ENCODE measurements at regions not wholly inside any gene's neighbourhood (a gene's known extent, or its start where the extent isn't known, plus 50 kb on each side); places are given as distances from the start of the nearest gene placed in this dataset.
"Not testable (repeated sequence)": the region's sequence is repeated elsewhere in the genome, so short reads cannot be mapped to it uniquely, and the experiment has no call there.

DNA sequence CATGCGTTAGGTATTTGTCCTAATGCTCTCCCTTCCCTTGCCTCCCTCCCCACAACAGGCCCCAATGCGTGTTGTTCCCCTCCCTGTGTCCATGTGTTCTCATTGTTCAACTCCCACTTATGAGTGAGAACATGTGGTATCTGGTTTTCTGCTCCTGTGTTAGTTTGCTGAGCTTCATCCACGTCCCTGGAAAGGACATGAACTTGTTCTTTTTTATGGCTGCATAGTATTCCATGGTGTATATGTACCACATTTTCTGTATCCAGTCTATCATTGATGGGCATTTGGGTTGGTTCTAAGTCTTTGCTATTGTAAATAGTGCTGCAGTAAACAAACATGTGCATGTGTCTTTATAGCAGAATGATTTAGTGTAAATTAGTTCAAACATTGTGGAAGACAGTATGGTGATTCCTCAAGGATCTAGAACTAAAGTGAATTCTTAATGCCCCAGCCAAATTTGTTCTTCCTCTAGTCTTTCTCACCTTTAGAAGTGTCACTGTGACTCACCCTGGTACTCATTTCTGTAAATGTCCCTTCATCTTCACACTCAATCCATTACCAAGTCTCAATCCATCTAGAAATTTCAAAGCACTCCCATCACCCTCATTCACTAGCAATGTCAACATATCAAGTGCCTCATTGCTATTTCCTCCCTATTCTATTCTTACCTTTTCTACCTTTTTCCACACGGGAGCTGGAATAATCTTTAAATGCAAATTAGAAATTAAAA is 123.9 kb downstream of the MREG start:
- not testable (repeated sequence) for DNase-seq (ENCODE audit: low read depth in 2 of 2)

DNA sequence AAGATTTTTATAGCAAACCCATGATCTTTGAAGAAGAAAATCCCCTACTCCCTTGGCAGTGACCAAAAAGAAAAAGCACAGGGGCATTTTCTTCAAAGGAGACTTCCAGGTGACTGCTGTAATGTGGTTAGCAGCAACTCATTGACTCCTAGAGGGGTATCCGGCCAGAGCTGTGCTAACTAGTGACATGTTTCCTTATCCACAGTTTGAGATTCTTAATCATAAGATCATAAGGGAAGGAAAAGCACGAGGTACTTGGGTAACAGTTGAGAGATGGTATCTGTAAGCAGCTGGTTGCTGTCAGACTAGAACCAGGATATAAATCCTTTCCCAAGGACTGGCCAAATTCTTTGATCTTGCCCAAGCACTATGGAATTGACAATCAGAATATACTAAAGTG is 124.7 kb downstream of the MREG start:
- no peak for DNase-seq (ENCODE audit: low read depth in 2 of 2)

DNA sequence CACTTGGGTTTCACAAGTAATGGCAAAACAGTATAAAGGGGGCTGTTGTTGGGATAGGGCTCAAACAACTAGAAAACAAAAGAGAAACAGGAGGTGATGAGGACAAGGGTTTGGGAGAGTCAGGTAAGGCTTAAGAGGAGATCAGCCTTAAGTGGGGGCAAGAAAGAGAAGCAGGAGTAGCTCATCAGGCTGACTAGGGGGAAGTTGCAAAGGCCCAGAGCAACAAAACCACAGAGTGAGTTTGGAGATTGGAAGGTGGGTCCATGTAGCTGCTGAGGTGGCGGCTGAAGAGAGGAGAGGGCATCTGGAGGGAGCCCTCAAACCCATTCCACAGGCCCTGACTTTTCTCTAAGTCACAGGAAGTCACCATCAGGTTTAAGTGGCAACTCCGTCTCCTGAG is 126.0 kb downstream of the MREG start:
- no peak for DNase-seq (ENCODE audit: low read depth in 2 of 2)

DNA sequence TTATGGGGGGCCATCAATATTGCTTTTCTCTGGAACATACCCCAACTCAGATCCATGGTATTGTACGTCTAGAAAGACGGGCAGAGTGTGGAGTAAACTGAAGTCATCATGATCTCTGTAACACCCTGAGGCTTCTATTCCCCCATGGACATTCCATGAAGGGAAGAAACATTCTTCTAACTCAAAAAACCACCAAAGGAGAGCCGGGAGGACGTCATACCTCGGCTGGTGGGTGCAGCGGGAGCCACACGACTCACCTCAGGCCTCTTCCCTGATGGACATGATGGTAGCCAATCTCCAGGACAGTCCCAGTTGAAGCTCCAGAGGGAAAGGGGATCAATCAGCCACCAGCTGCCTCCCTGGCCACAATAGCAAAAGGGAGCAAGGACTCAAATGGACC is 127.3 kb downstream of the MREG start:
- no peak for DNase-seq (ENCODE audit: low read depth in 2 of 2)

DNA sequence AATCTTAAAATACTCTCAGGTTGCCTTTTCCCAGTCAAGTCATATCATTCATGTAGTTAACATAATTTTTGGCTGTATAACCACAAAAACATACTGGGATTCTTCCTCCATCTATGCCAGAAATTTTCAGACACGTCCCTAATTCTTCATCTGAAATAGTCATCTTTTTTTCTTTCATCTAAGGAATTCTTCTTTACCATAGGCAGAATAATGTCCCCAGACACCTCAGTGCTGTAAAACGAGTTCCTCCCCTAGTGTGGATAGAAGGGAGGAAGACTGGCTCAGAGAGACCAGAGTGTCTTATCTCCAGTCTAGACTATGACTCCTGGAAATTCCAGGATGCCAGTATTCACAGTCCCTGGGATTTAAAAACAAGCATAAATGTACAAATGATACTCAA is 127.8 kb downstream of the MREG start:
- no peak for DNase-seq (ENCODE audit: low read depth in 2 of 2)

DNA sequence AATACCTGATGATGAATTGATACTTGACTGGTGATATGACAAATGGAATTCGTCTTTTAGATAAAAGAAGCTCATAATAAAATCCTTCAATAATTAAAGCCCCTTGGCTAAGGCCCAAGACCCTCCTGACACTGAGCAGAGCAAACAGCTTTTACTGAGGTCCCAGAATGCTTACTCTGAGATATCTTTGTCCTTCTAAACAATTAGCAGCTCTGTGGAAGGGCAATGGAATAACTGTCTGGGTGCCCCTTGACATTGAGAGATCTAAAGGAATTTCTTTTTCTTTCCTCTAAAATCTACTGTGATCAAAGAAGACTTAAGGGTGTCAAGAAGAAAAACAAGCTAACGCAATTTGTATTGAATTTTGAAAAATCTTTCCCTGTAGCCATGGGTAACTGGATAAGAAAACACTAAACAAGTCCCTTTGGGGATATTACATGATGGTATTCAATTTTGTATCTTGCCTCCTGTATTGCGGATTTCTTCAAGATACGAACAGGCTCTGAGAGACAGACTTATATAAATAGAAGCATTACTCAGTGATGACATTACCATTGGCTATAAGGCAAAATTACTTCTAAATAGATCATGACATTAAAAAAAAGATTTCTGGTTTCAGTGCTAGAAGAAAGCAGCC is 128.8 kb downstream of the MREG start:
- no peak for DNase-seq (ENCODE audit: low read depth in 2 of 2)

DNA sequence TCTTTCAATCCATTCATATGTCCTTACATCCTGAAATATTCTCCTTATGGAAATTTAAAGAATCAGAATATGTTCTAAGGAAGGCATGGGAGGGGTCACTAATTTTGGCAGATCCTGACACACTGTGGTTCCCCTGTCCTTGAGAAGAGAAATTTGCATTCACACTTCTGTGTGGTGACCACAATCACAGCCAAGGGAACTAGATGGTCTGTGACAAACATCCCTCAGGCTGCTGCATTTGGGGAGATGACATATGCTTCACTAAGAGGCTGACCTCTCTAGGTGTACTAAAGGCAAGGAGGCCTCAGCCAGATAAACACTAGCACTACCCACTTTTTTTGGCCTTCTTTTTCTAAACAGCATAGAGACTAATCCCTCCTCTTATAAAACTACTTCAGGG is 129.6 kb downstream of the MREG start:
- DNase-seq (ENCODE audit: low read depth in 2 of 2) = no peak

DNA sequence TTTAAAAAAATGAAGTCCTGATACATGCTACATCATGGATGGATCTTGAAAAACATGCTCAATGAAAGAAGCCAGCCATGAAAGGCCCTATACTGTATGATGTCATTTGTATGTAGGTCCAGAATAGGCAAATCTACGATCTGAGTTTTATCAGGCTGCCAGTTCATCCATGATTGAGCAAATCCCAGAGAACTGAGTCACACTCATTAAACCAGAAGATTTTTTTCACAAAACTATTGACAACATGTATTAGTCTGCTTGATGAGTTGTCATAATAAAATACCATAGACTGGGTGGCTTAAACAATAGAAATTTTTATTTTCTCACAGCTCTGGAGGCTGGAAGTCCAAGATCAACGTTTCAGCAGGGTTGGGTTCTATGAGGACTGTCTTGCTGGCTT is 130.7 kb downstream of the MREG start:
- no peak for DNase-seq (ENCODE audit: low read depth in 2 of 2)

DNA sequence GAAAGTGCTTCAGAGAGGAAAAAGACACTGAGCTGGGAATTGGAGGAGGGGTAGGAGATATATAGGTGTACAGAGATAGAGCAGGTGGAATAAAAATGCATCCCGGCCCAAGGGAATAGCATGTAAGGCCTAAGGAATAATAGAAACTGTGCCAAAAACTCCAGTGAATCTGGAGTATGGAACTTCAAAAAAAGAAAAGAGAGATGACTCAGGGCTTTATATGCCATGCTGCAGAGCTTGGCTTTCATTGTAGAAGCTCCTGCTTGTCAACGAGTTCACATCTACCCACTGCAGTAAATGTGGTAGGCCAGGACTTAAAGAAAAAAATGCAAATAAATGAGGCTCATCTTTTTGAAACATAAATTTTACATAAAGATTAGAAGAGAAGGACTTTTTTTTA is 131.8 kb downstream of the MREG start:
- DNase-seq (ENCODE audit: low read depth in 2 of 2) = no peak

DNA sequence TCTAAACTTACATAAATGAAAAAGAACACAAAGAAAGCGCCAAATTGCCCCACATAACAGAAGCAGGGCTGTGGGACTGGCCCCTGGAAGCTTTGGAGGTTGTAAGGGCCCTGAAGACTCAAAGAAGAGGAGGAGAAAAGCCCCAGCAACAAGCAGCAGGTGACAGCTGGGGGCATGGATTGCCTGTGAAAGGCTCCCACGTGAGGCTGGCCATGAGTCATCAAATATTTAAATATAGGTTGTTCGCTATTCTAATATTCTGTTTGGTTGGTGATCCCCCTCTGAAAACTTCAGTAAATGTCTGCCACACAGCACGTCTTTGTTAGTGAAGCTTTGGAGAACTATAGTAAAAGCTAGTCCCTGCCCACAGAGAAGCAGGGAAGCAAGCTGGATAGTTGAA is 132.4 kb downstream of the MREG start:
- no peak for DNase-seq (ENCODE audit: low read depth in 2 of 2)

DNA sequence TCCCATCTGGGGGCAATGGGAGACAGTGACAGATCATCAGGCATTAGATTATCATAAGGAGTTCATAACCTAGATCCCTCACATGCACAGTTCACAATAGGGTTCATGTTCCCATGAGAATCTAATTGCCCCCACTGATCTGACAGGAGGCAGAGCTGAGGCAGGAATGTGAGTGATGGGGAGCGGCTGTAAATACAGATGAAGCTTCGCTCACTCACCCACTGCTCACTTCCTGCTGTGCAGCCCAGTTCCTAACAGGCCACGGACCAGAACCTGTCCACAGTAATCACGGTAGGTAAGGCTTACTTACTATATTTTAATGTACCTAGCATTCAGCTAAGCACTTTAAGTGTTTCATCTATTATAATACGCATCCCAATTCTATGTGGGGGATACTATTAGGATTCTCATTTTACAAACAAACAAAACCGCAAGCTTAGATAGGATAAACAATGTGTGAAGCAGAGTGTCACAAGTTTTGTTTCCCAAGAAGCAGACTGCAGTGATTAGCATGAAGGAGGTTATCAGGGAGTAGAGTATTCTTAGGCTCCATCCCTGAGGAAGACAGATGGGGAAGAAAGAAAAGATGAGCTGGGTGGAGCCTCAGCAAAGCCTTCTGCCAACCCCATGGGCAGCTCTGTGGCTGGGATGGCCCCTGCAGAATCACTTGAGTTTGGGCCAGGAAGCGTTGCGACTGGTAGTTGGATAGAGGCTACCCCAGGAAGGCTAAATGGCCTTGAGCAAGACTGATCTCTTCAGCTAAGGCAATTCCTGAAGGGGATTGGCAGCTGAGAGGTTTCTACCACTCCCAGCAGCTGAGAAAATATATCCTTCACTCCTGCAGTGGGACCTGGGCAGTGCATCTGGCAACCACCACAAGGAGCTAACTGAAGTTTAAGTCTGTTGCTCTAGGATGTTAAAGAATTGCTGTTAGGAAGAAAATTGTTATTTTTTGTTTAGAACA is 133.1 kb downstream of the MREG start:
- no peak for DNase-seq (ENCODE audit: low read depth in 2 of 2)

DNA sequence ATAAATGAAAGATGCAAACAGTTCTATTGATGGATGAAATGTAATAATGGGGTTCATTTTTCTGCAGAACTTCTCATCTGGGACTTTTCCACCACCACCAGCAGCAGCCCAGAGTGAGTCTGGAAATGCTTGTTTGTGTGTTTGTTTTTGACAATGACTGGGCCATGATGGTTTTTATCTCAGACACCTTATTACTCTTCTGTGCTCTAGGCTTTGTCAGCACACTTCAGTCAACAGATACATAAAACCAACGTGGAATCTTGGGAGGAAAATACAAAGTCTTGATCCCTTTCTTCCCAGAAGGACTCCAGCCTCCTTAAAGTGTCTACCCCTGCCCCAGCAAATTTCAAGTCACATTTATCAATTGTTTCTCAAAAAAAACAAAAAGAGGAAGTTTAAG is 134.0 kb downstream of the MREG start:
- no peak for DNase-seq (ENCODE audit: low read depth in 2 of 2)

DNA sequence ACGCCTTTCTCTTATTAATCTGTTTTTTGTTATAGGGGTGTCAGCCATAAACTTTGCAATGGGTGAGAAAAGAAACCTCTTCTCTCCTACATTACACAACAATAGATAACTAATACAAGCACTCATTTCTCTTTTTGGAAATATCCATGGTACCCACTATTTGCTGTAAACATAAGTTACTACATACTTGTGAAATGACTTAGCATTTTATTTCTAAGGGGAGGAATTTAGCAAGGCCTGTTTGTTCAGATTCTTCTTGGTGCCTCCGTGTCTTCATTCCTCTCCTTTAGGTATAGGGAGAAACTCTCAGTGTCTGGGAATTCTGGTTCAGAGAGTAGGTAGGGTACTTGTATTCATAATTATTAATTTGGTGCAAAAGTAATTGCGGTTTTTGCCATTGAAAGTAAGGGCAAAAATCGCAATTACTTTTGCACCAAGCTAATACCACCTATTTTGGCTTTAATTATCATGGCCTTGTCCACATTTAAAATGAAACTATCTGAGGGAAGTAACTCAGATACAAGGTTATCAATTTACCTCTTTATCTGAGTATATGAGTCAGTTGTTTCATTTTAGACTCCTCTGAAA is 134.8 kb downstream of the MREG start:
- DNase-seq (ENCODE audit: low read depth in 2 of 2) = no peak

DNA sequence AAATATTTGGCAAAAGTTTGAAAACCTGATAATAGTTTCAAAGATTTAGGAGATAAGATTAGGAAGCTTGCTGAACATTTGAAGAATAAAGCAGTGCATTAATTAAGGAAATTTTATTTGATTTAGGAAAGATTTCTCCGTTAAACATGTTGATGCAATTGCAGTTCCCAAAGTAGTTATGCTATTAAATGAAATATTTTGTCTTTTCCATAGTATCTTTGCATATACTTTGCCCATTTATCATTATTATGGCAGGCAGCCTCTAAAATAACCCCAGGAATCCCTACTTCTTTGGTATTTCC is 136.5 kb downstream of the MREG start:
- no peak for DNase-seq (ENCODE audit: low read depth in 2 of 2)

DNA sequence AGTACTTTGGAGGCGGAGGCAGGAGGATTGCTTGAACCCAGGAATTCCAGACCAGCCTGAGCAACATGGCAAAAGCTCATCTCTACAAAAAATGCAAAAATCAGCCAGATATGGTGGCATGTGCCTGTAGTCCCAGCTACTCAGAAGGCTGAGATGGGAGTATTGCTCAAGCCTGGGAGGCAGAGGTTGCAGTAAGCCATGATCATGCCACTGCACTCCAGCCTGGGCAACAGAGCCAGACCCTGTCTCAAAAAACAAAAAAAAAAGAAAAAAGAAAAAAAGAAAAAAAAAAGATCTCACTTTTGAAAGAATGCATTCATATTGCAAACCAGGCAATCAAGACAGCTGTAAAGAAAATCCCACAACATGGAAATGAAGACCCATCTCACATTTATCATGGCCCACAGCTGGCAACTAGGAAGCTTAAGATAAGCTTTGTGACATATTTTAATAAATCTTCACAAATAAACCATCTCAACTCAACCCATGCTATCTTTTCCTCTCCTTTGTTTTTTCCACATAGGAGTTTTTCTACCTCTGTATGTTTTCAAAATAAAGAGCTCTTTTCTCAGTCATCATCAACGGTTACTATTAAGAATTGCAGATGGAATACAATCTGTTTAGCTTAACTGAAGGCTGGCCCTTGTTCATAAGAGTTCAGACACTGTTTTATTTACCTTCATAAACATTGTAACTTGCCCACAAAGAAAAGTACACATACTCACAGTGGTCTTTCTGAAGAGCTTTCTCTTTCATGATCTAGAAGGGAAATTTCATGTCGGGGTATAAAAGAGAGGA is 137.0 kb downstream of the MREG start:
- no peak for DNase-seq (ENCODE audit: low read depth in 2 of 2)

DNA sequence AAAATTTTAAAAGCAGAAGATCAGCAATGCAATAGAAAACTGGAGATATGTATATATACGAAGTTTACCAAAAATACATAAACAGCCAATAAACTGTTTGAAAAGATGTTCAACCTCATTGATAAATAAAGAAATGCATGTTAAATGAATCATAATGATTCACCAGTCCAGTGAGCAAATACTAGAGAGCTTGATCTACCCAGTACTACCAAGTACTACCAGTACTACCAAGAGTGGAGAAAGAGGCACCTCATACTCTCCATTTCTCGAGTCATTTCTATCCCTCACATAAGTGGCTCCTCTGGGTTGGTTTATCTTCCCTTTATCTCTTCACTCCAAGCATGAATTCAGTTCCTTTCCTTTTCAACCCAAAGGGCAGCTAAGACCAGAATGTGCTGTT is 138.9 kb downstream of the MREG start:
- DNase-seq (ENCODE audit: low read depth in 2 of 2) = no peak

DNA sequence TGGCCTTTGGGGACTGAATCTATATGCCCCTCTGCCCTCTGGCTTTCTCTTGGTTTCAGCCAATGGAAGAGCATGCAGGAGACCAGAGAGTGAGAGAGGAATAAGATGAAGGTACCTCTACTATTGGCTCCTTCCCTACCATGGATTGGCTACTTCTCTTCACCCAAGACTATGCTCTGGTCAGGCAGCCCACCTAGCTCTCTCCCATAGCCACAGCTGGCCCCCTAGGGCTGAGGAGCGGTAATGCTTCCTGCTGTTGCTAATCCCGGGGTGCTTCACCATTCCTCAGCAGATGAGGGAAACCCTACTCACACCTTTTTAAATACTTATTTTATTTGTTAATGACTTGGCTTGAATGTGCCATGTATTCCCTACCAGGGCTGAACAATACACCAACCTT is 142.4 kb downstream of the MREG start:
- DNase-seq (ENCODE audit: low read depth in 2 of 2) = no peak

DNA sequence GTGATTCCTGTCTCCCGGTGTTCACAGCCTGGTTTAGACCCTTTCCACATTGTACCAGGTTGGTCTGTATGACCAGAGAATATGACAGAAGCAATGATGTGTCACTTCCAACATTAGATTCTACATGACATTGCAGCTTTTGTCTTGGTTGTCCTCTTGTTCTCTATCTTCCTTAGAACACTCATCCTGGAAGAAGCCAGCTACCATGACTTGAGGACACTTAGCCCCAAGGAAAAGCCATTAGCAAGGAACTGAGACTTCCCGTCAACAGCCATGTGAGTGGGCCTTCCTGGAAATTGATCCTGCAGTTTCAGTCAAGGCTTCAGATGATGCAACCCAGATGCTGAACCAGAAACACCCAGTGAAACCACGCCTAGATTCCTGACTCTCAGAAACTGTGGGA is 143.3 kb downstream of the MREG start:
- peak; percentile 83 for DNase-seq (ENCODE audit: low read depth in 2 of 2)

DNA sequence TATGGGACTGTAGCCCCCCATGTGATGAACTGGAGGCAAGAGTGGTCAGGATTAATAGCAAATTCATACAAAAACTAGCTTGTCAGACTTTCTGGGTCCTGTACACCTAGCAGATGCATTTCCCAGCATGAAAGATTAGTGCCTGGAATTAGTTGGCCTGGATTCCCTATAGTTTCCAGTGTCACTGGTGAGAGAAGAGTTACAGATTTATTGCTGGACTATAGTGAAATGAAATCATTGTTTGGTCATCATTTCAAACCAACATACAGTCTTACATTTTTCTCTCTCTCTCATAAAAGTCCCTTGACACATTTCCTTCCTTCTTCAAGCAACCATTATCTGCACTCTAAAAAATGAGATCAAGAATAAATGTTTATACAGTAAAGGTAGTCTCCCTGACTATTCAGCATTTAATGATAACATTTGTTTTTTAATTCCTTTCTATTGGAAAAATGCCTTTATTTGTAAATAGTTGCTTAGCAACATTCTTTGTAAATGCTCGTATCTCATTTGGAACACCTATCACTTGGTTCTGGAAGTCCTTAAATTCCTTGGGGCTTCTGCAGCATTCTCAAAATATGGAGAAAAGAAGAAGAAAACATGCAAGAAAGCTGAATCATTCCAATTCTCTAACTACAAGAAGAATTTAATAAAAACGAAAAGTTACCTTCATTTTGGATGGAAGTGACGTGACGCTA is 144.4 kb downstream of the MREG start:
- no peak for DNase-seq (ENCODE audit: low read depth in 2 of 2)

DNA sequence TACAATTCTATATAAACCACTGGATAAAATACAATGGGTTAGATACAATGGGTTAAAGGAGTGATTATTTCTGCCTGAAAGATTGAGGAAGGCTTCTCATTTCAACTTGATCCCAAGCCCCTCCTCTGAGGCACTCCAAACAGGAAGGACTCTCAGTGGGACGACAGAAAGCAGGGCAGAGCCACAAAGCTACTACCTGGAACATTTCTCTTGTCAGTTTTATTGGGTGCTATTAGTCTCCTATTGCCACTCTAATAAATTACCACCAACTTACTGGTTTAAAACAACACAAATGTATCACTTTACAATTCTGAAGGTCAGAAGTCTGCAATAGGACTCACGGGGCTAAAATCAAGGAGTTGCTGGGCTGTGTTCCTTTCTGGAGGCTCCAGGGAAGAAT is 146.7 kb downstream of the MREG start:
- DNase-seq (ENCODE audit: low read depth in 2 of 2) = no peak

DNA sequence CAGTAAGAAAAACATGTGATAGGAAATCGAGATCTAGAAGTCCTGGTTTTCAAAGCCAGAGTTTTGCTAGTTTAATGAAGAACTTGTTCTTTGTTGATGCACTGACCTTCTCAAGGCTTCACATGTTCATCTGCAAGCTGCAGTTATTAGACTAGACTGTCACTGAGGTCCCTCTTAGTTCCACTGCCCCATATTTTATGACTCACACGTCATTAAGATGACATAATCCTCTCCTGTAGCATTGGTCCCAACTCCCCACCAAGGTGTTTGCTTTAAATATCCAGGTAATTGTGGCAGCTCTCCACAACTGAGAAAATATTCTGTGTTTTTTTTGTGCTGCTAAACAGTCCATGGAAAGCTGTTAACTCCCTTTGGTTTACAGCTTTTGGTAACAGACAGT is 149.7 kb downstream of the MREG start:
- no peak for DNase-seq (ENCODE audit: low read depth in 2 of 2)
